Gastrocnemius medialis (tissue), 4 donors: ENCODE measurements at regions not wholly inside any gene's neighbourhood (a gene's known extent, or its start where the extent isn't known, plus 50 kb on each side); places are given as distances from the start of the nearest gene placed in this dataset.

ENCODE experiments used
- ATAC-seq, 2 donors: fragments of 150-250 bp; one replicate each; pipeline ENCODE4 v1.9.1; 2016
- DNase-seq, 2 donors: peaks; one replicate each; pipeline ENCODE4 v3.0.0-alpha.2; 2019
- H3K27ac ChIP-seq, 4 donors: fragments of 200-600 bp; sonication (generic); 1 replicate in 1 of 4; 2 replicates in 3 of 4; pipeline ENCODE4 v1.5.1; 2016 to 2018; ENCODE audit warnings: mild to moderate bottlenecking in 2 of 4, moderate library complexity in 1 of 4
- H3K27me3 ChIP-seq, 3 donors: fragments of 200-600 bp; sonication (generic) in 2 of 3; 1 replicate in 1 of 3; 2 replicates in 2 of 3; pipeline versions ENCODE4 v1.5.1 to v1.6.0; 2016 to 2019; ENCODE audit warnings: mild to moderate bottlenecking in 1 of 3, moderate library complexity in 1 of 3
- H3K36me3 ChIP-seq, 2 donors: fragments of 200-600 bp; sonication (generic) in 1 of 2; one replicate each; pipeline ENCODE4 v1.5.1; 2017 to 2018
- H3K4me1 ChIP-seq, 2 donors: fragments of 200-600 bp; sonication (generic) in 1 of 2; one replicate each; pipeline ENCODE4 v1.5.1; 2016 to 2017; ENCODE audit warnings: mild to moderate bottlenecking in 2 of 2
- H3K4me3 ChIP-seq, 4 donors: fragments of 200-600 bp; sonication (generic) in 3 of 4; 1 replicate in 1 of 4; 2 replicates in 3 of 4; pipeline ENCODE4 v1.5.1; 2016 to 2019; ENCODE audit warnings: mild to moderate bottlenecking in 2 of 4
- H3K9me3 ChIP-seq, 3 donors: fragments of 200-600 bp; sonication (generic) in 2 of 3; 1 replicate in 1 of 3; 2 replicates in 2 of 3; pipeline ENCODE4 v1.5.1; 2016 to 2019
- POLR2A ChIP-seq, 2 donors: fragments of 450-650 bp; IDR thresholded peaks; one replicate each; pipeline ENCODE4 v1.6.1; 2017; ENCODE audit warnings: antibody characterized with exemption in 2 of 2, mild to moderate bottlenecking in 2 of 2, moderate library complexity in 2 of 2
- in situ Hi-C, 4 donors: fragments of 200-750 bp; cut with MboI; loops; one replicate each; pipeline versions ENCODE4 v1.15.0 to v1.8.0; 2017; ENCODE audit warnings: low sequenced_read_pairs in 4 of 4
- intact Hi-C: fragments of 100-400 bp; cut with DNase I; formaldehyde crosslinking; loops from one replicate; pipeline ENCODE4 v1.15.1; 2023; ENCODE audit warnings: low total_unique reads
- TF ChIP-seq, protein P1 (sequence below), 5 experiments: fragments of 450-650 bp in 3 of 5; fragments of 200-600 bp in 2 of 5; sonication (generic) in 2 of 5; IDR thresholded peaks in 4 of 5; conservative IDR thresholded peaks in 1 of 5; 1 replicate in 4 of 5; 2 replicates in 1 of 5; pipeline ENCODE4 v1.5.1; 2016 to 2019; ENCODE audit warnings: antibody characterized with exemption in 5 of 5, mild to moderate bottlenecking in 3 of 5, moderate library complexity in 3 of 5

DNA sequence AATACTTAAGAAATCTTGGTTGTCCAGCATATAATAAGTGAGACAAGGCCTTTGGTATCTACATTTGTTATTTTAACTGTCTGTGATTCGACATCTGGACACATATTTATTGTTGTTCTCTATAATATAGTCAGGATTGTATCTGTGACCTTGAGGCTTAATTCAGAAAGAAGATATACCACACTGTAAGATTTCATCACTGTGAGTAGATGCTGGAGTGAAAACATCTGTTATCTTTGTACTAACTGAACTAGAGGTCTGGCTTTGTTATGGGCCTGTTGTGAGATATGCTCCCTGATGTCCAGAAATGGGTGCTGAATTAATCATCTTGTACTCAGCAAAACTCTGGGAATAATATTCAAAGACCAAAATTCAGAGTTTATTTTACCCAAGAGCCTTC lies 148.5 kb downstream of the ISOC1 start:
- no peak for TF ChIP-seq POLR2A (IDR thresholded peaks at IDR 0.05)
- TF ChIP-seq, protein P1, sequence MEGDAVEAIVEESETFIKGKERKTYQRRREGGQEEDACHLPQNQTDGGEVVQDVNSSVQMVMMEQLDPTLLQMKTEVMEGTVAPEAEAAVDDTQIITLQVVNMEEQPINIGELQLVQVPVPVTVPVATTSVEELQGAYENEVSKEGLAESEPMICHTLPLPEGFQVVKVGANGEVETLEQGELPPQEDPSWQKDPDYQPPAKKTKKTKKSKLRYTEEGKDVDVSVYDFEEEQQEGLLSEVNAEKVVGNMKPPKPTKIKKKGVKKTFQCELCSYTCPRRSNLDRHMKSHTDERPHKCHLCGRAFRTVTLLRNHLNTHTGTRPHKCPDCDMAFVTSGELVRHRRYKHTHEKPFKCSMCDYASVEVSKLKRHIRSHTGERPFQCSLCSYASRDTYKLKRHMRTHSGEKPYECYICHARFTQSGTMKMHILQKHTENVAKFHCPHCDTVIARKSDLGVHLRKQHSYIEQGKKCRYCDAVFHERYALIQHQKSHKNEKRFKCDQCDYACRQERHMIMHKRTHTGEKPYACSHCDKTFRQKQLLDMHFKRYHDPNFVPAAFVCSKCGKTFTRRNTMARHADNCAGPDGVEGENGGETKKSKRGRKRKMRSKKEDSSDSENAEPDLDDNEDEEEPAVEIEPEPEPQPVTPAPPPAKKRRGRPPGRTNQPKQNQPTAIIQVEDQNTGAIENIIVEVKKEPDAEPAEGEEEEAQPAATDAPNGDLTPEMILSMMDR (IDR thresholded peaks at IDR 0.05 in 4 of 5, conservative IDR thresholded peaks at IDR 0.05 in 1 of 5), result no peak
- no peak for DNase-seq
- no peaks in the 10 kb centered on the region for H3K4me1 ChIP-seq
- H3K36me3 ChIP-seq, result no peaks in the 10 kb centered on the region
- no peak overlapping the region for H3K27ac ChIP-seq
- H3K27me3 ChIP-seq, result no peaks in the 10 kb centered on the region
- H3K4me3 ChIP-seq, result no peak overlapping the region
- intact Hi-C loops (no loop called here), in situ Hi-C loops (no loop called here)
- no peak for ATAC-seq
- no peaks in the 10 kb centered on the region for H3K9me3 ChIP-seq

DNA sequence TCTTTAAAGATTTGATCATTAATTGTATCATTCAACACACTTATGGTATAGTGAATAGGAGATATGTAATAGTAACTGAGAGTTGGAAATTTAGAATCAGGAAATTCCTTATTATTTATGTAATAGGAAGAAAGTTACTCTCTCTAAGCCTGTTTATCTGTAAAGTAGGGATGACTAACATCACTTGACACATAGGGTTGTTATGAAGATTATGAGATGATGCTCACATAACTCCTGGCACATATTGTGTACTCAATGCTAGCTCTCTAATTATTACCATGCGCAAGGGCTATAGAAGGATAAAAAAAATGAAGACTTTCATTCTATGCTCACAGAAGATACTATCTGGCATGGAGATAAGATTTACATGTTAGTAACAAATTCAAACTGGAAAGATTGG lies 149.9 kb downstream of the ISOC1 start:
- H3K4me3 ChIP-seq, result no peak overlapping the region
- no peaks in the 10 kb centered on the region for H3K9me3 ChIP-seq
- no peak for DNase-seq
- no peak for ATAC-seq
- TF ChIP-seq, protein P1 (IDR thresholded peaks at IDR 0.05 in 4 of 5, conservative IDR thresholded peaks at IDR 0.05 in 1 of 5), result no peak
- TF ChIP-seq POLR2A (IDR thresholded peaks at IDR 0.05), result no peak
- no peak overlapping the region for H3K27ac ChIP-seq
- in situ Hi-C loops (no loop called here), intact Hi-C loops (no loop called here)
- no peaks in the 10 kb centered on the region for H3K36me3 ChIP-seq
- H3K27me3 ChIP-seq, result no peaks in the 10 kb centered on the region
- no peaks in the 10 kb centered on the region for H3K4me1 ChIP-seq

DNA sequence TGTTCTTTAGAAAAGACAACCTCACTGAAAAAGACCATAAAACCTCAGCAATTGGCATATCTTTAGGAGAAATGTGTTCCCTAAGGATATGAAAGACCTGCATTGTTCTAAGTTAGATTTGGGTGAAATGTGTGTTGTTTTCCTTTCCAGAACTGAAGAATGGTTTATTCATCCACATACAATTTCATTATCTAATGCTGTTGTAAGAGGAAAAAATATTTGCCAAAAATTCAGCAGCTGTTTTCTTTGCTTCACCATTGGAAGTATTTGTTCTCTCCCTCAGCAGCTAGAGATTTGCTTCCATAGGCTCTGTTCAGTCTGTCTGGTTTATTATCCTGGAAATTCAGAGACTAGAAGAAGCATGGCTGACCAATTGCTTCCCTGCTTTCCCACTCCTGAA lies 150.9 kb downstream of the ISOC1 start:
- no peaks in the 10 kb centered on the region for H3K9me3 ChIP-seq
- H3K4me3 ChIP-seq, result no peak overlapping the region
- H3K4me1 ChIP-seq, result no peaks in the 10 kb centered on the region
- in situ Hi-C loops, result no loop called here
- TF ChIP-seq, protein P1 (IDR thresholded peaks at IDR 0.05 in 4 of 5, conservative IDR thresholded peaks at IDR 0.05 in 1 of 5), result no peak
- TF ChIP-seq POLR2A (IDR thresholded peaks at IDR 0.05), result no peak
- no peaks in the 10 kb centered on the region for H3K36me3 ChIP-seq
- H3K27ac ChIP-seq, result no peak overlapping the region
- intact Hi-C loops, result no loop called here
- H3K27me3 ChIP-seq, result no peaks in the 10 kb centered on the region
- ATAC-seq, result no peak
- DNase-seq, result no peak

- Histone ChIP-seq H3K27me3 (no peaks in the 10 kb centered on the region), H3K4me1 (no peaks in the 10 kb centered on the region), H3K9me3 (no peaks in the 10 kb centered on the region), H3K4me3 (no peak overlapping the region), H3K36me3 (no peaks in the 10 kb centered on the region), H3K27ac (no peak overlapping the region)
- in situ Hi-C loops, result no loop called here
- DNase-seq (no peak), ATAC-seq (no peak)
- intact Hi-C loops, result no loop called here
- TF ChIP-seq POLR2A (IDR thresholded peaks at IDR 0.05), result no peak
- TF ChIP-seq, protein P1 (IDR thresholded peaks at IDR 0.05 in 4 of 5, conservative IDR thresholded peaks at IDR 0.05 in 1 of 5), result no peak
These were observed 151.5 kb downstream of the ISOC1 start for GRCh38 chr5:129246088-129246487.

DNA sequence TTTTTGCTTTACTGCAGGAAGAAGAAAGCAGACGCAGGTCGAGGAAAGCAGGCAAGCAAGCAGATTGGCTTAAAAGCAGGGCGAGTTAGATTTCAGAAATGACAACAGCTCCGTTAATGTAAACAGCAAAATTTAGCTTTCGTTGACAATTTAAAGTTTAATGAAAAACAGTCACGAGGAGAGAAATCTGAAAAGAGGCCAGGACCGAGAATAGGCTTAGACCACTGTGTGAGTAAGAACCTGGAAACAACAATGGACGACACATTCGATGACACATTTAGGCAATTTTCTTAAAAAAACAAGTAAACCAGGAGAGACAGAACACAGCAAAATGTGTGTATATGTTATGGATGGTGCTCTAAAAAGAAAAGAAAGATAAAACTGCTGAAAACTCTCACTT lies 155.3 kb downstream of the ISOC1 start:
- in situ Hi-C loops, result no loop called here
- Histone ChIP-seq H3K4me1 (no peaks in the 10 kb centered on the region), H3K36me3 (no peaks in the 10 kb centered on the region), H3K4me3 (no peak overlapping the region), H3K9me3 (no peaks in the 10 kb centered on the region), H3K27me3 (no peaks in the 10 kb centered on the region), H3K27ac (no peak overlapping the region)
- intact Hi-C loops, result no loop called here
- DNase-seq (no peak), ATAC-seq (no peak)
- TF ChIP-seq POLR2A (IDR thresholded peaks at IDR 0.05), result no peak
- TF ChIP-seq, protein P1 (IDR thresholded peaks at IDR 0.05 in 4 of 5, conservative IDR thresholded peaks at IDR 0.05 in 1 of 5), result no peak
